ENCODE measurements at regions not wholly inside any gene's neighbourhood (a gene's known extent, or its start where the extent isn't known, plus 50 kb on each side); places are given as distances from the start of the nearest gene placed in this dataset.
"Not testable (repeated sequence)": the region's sequence is repeated elsewhere in the genome, so short reads cannot be mapped to it uniquely, and the experiment has no call there.

DNA sequence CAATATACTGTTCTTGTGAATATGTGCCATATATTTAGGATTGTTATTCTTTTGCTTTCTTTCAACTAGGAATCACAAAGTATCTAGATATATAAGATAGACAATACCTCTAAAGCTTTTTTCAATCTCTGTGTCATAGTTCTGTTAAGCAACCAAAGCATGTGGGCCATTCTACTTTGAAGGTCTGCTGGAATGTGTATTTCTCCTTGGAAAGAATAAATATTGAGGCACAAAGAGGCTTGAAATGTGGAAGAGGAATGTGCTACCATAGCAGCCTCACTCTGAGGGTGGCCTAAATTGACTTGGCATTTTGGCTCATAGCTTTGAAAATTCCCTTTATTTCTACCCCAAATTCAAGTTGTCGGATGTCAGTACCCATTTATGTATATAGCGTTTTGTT, 488.5 kb upstream of the MAN1A1 start:
- 88% methylated on average over 2 of the region's 2 CpGs for WGBS, 2 donors (ENCODE audit: low coverage in 1 of 2)
- no peak overlapping the region for H3K27ac ChIP-seq
- H3K4me1 ChIP-seq = no peaks in the 10 kb centered on the region
- TF ChIP-seq POLR2AphosphoS5 (IDR thresholded peaks at IDR 0.05) (no peak), EP300 (IDR thresholded peaks at IDR 0.05) (no peak), POLR2A (IDR thresholded peaks at IDR 0.05) (no peak)
- TF ChIP-seq, protein P1, sequence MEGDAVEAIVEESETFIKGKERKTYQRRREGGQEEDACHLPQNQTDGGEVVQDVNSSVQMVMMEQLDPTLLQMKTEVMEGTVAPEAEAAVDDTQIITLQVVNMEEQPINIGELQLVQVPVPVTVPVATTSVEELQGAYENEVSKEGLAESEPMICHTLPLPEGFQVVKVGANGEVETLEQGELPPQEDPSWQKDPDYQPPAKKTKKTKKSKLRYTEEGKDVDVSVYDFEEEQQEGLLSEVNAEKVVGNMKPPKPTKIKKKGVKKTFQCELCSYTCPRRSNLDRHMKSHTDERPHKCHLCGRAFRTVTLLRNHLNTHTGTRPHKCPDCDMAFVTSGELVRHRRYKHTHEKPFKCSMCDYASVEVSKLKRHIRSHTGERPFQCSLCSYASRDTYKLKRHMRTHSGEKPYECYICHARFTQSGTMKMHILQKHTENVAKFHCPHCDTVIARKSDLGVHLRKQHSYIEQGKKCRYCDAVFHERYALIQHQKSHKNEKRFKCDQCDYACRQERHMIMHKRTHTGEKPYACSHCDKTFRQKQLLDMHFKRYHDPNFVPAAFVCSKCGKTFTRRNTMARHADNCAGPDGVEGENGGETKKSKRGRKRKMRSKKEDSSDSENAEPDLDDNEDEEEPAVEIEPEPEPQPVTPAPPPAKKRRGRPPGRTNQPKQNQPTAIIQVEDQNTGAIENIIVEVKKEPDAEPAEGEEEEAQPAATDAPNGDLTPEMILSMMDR (IDR thresholded peaks at IDR 0.05) = no peak
- H3K36me3 ChIP-seq = no peaks in the 10 kb centered on the region
- H3K27me3 ChIP-seq = no peaks in the 10 kb centered on the region
- peaks cover 0 to 6% (median 0%) of the 10 kb centered on the region in 3 donors for H3K9me3 ChIP-seq
- ATAC-seq = no peak
- no peak overlapping the region for H3K4me3 ChIP-seq

DNA sequence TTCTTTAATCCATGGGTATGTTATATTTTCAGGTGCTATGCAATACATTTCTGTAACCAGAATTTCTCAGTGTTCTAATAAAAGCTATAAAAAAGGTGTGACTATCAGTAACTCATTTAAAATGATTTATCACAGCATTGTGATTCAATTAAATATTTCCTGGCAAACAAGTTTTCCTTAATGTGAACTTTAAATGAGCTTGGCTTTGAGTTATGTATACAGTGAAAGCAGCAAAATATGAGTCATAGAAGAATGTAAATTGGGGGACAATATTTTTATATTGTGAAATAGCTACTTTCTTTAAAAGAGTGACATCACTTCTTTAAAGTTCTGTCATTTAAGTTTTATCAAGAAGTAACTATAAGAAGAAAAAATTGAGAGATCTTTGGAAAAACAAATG, 484.9 kb upstream of the MAN1A1 start:
- H3K4me3 ChIP-seq = no peak overlapping the region

DNA sequence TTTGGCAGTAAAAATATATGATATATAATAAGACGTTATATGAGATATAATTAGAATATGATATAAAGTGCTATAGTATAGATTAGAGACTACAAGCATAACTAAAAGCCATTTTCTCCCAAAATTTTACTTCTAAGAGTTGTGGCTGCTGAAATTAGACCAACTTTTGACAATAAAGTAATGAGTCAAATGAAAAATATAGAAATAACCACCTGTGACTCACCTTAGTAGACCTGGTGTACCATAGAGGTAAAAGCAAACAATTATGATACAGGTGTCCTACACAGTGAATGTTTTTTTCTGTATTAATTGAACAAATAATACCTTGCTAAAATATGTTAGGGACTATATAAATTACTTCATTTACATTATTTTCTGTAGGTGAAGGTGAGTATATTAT, 482.9 kb upstream of the MAN1A1 start:
- Histone ChIP-seq H3K27me3 (no peaks in the 10 kb centered on the region), H3K27ac (no peak overlapping the region), H3K4me3 (no peak overlapping the region), H3K9me3 (no peaks in the 10 kb centered on the region), H3K4me1 (no peaks in the 10 kb centered on the region), H3K36me3 (no peaks in the 10 kb centered on the region)
- 92 to 93% methylated on average over 1 of the region's 1 CpG for WGBS, 2 donors (ENCODE audit: low coverage in 1 of 2)
- no peak for ATAC-seq
- TF ChIP-seq EP300 (IDR thresholded peaks at IDR 0.05) (no peak), POLR2AphosphoS5 (IDR thresholded peaks at IDR 0.05) (no peak), POLR2A (IDR thresholded peaks at IDR 0.05) (no peak)
- TF ChIP-seq, protein P1 (IDR thresholded peaks at IDR 0.05) = no peak

More for the DNA sequence above, 484.9 kb upstream of the MAN1A1 start:
- no peaks in the 10 kb centered on the region for H3K9me3 ChIP-seq
- H3K27ac ChIP-seq = no peak overlapping the region
- no peaks in the 10 kb centered on the region for H3K27me3 ChIP-seq
- H3K36me3 ChIP-seq = no peaks in the 10 kb centered on the region
- no peaks in the 10 kb centered on the region for H3K4me1 ChIP-seq
- no peak for ATAC-seq
- TF ChIP-seq, protein P1 (IDR thresholded peaks at IDR 0.05) = no peak
- TF ChIP-seq POLR2A (IDR thresholded peaks at IDR 0.05) = no peak
- no peak for TF ChIP-seq POLR2AphosphoS5 (IDR thresholded peaks at IDR 0.05)
- no peak for TF ChIP-seq EP300 (IDR thresholded peaks at IDR 0.05)

DNA sequence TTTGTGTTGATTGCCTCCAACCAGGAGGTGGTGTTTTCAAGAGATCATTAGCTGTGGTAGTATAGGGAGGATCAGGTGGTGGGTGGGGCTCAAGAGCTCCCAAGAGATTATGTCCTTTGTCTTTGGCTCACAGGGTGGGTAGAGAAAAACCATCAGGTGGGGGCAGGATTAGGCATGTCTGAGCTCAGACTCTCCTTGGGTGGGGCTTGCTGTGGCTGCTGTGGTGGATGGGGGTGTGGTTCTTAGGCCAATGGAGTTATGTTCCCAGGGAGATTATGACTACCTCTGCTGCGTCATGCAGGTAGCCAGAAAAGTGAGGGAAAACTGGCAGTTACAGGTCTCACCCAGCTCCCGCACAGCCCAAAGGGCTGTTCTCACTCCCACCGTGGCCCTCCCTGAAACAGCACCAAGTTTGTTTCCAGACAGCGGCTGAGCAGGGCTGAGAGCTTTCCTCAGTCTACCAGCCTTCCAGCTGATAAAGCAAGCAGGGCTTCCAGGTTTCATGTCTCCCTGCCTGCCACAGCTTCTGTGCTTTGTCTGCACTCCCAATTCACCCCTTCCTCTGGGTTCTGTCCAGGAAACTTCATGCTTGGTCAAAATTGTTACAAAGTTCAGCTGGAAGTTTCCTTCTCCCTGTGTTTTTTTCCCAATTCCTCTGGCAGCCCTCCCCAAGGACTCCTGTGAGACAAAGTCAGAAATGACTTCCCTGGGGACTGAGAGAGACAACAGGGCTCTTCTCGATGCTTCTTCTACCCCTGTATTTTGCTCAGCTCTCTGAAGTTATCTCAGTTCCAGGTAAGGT, 481.1 kb upstream of the MAN1A1 start:
- ATAC-seq = no peak
- H3K4me1 ChIP-seq = no peaks in the 10 kb centered on the region
- H3K9me3 ChIP-seq = no peaks in the 10 kb centered on the region
- no peaks in the 10 kb centered on the region for H3K27me3 ChIP-seq
- H3K4me3 ChIP-seq = no peak overlapping the region
- H3K36me3 ChIP-seq = no peaks in the 10 kb centered on the region
- WGBS, 2 donors (ENCODE audit: low coverage in 1 of 2) = 20 to 76% methylated on average over 1 to 2 of the region's 5 CpGs
- TF ChIP-seq EP300 (IDR thresholded peaks at IDR 0.05) (no peak), POLR2AphosphoS5 (IDR thresholded peaks at IDR 0.05) (no peak), POLR2A (IDR thresholded peaks at IDR 0.05) (no peak)
- TF ChIP-seq, protein P1 (IDR thresholded peaks at IDR 0.05) = no peak
- no peak overlapping the region for H3K27ac ChIP-seq

DNA sequence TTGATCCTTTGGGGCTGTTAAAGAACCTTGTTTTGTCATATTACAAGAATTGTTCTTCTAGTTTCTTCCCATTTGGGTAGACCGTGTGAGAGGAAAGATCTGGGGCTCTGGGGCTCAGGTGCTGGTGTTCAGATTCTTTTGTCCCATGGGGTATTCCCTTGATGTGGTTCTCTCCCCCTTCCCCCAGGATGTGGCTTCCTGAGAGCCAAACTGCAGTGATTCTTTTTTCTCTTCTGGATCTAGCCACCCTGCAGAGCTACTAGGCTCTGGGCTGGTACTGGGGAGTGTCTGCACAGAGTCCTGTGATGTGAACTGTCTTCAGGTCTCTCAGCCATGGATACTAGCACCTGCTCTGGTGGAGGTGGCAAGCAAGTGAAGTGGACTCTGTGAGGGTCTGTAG, 480.5 kb upstream of the MAN1A1 start:
- TF ChIP-seq EP300 (IDR thresholded peaks at IDR 0.05) = no peak
- TF ChIP-seq, protein P1 (IDR thresholded peaks at IDR 0.05) = no peak
- Histone ChIP-seq H3K4me3 (no peak overlapping the region), H3K9me3 (no peaks in the 10 kb centered on the region), H3K4me1 (no peaks in the 10 kb centered on the region), H3K36me3 (no peaks in the 10 kb centered on the region), H3K27me3 (no peaks in the 10 kb centered on the region), H3K27ac (no peak overlapping the region)
- no peak for ATAC-seq
- WGBS, 2 donors (ENCODE audit: low coverage in 1 of 2) = 70 to 100% methylated on average over 1 of the region's 1 CpG

DNA sequence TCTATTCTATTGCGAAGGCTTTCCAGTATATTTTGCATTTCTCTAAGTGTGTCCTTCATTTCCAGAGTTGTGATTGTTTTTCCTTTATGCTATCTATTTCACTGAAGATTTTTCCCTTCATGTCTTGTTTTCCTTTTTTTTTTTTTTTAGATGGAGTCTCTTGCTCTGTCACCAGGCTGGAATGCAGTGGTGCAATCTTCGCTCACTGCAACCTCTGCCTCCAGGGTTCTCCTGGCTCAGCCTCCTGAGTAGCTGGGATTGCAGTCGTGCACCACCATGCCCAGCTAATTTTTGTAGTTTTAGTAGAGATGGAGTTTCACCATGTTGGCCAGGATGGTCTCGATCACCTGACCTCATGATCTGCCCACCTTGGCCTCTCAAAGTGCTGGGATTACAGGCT, 479.9 kb upstream of the MAN1A1 start:
- ATAC-seq, H3K4me1 ChIP-seq, H3K9me3 ChIP-seq, H3K36me3 ChIP-seq, H3K4me3 ChIP-seq, H3K27me3 ChIP-seq, H3K27ac ChIP-seq: not testable (repeated sequence)
- WGBS, 2 donors (ENCODE audit: low coverage in 1 of 2) = 90 to 97% methylated on average over 3 of the region's 4 CpGs

All from gastroesophageal sphincter (tissue), 4 donors.